GM11168 (cell line): ENCODE measurements at regions not wholly inside any gene's neighbourhood (a gene's known extent, or its start where the extent isn't known, plus 50 kb on each side); places are given as distances from the start of the nearest gene placed in this dataset.
"Not testable (repeated sequence)": the region's sequence is repeated elsewhere in the genome, so short reads cannot be mapped to it uniquely, and the experiment has no call there.

ENCODE experiments used
- in situ Hi-C: fragments of 300-500 bp; cut with MboI; formaldehyde crosslinking; loops from one replicate; pipeline ENCODE4 v1.12.0; 2022; ENCODE audit warnings: low sequenced_read_pairs; ENCODE audit not compliant: unreplicated experiment

- in situ Hi-C loops, result no loop called here
Observed at GRCh38 chr7:130789436-130789835, 55.4 kb upstream of the KLF14 start.

GRCh38 chr7:130791746-130792145 is 57.7 kb upstream of the KLF14 start:
- in situ Hi-C loops, result no loop called here

GRCh38 chr7:130793855-130794618 is 60.0 kb upstream of the KLF14 start:
- in situ Hi-C loops, result no loop called here

- in situ Hi-C loops, result no loop called here
Observed at GRCh38 chr7:130794619-130794922, 60.6 kb upstream of the KLF14 start.

- in situ Hi-C loops, result not testable (repeated sequence)
Observed at GRCh38 chr7:130796425-130796824, 62.4 kb upstream of the KLF14 start.

GRCh38 chr7:130803127-130803526 is 69.1 kb upstream of the KLF14 start:
- in situ Hi-C loops, result no loop called here

GRCh38 chr7:130804220-130804619 is 70.2 kb upstream of the KLF14 start:
- in situ Hi-C loops, result no loop called here

- in situ Hi-C loops, result not testable (repeated sequence)
Observed at GRCh38 chr7:130812819-130813218, 78.8 kb upstream of the KLF14 start.

GRCh38 chr7:130814778-130815335 is 80.8 kb upstream of the KLF14 start:
- in situ Hi-C loops, result no loop called here

- in situ Hi-C loops, result no loop called here
Observed at GRCh38 chr7:130818056-130818455, 84.0 kb upstream of the KLF14 start.

GRCh38 chr7:130821864-130822263 is 87.9 kb upstream of the KLF14 start:
- in situ Hi-C loops, result loop anchor here (10.0 kb wide), 1 partner anchor 757 kb away; no protein-coding TSS in a partner anchor

GRCh38 chr7:130822642-130823041 is 88.6 kb upstream of the KLF14 start:
- in situ Hi-C loops, result loop anchor here (10.0 kb wide), 1 partner anchor 758 kb away; no protein-coding TSS in a partner anchor

GRCh38 chr7:130823060-130823459 is 89.1 kb upstream of the KLF14 start:
- in situ Hi-C loops, result loop anchor here (10.0 kb wide), 1 partner anchor 758 kb away; no protein-coding TSS in a partner anchor

- in situ Hi-C loops, result loop anchor here (10.0 kb wide), 1 partner anchor 761 kb away; no protein-coding TSS in a partner anchor
Observed at GRCh38 chr7:130825819-130826218, 91.8 kb upstream of the KLF14 start.

- in situ Hi-C loops, result loop anchor here (10.0 kb wide), 1 partner anchor 765 kb away; no protein-coding TSS in a partner anchor
Observed at GRCh38 chr7:130829415-130829814, 95.4 kb upstream of the KLF14 start.

GRCh38 chr7:130831322-130831721 is 97.3 kb upstream of the KLF14 start:
- in situ Hi-C loops, result no loop called here

- in situ Hi-C loops, result no loop called here
Observed at GRCh38 chr7:130831817-130832481, 97.9 kb upstream of the KLF14 start.

GRCh38 chr7:130838738-130839137 is 104.7 kb upstream of the KLF14 start:
- in situ Hi-C loops, result no loop called here

GRCh38 chr7:130840599-130840998 is 106.6 kb upstream of the KLF14 start:
- in situ Hi-C loops, result no loop called here

GRCh38 chr7:130841416-130841815 is 107.4 kb upstream of the KLF14 start:
- in situ Hi-C loops, result no loop called here

GRCh38 chr7:130843703-130844102 is 109.7 kb upstream of the KLF14 start:
- in situ Hi-C loops, result no loop called here
